ENCODE measurements at regions not wholly inside any gene's neighbourhood (a gene's known extent, or its start where the extent isn't known, plus 50 kb on each side); places are given as distances from the start of the nearest gene placed in this dataset.

DNA sequence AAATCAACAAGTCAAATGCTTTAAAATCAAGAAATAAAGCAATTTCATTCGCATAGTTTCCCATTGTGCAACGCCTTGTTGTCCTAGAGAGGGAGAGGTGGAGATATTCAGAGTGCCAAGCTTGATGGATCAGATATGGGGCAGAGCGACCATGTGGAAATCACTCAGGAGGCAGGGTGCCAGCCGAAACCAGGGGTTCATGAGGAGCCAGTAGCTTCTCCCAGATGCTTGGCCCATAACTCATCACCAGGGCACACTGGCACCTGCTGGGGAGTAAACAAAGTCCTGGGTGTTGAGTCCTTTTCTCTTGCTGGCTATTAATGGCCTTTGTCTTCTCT lies 53.0 kb upstream of the ASAP2 start (continued):
- TF ChIP-seq, protein P1, sequence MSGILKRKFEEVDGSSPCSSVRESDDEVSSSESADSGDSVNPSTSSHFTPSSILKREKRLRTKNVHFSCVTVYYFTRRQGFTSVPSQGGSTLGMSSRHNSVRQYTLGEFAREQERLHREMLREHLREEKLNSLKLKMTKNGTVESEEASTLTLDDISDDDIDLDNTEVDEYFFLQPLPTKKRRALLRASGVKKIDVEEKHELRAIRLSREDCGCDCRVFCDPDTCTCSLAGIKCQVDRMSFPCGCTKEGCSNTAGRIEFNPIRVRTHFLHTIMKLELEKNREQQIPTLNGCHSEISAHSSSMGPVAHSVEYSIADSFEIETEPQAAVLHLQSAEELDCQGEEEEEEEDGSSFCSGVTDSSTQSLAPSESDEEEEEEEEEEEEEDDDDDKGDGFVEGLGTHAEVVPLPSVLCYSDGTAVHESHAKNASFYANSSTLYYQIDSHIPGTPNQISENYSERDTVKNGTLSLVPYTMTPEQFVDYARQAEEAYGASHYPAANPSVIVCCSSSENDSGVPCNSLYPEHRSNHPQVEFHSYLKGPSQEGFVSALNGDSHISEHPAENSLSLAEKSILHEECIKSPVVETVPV (CRISPR knock-in tag; IDR thresholded peaks at IDR 0.05): no peak

DNA sequence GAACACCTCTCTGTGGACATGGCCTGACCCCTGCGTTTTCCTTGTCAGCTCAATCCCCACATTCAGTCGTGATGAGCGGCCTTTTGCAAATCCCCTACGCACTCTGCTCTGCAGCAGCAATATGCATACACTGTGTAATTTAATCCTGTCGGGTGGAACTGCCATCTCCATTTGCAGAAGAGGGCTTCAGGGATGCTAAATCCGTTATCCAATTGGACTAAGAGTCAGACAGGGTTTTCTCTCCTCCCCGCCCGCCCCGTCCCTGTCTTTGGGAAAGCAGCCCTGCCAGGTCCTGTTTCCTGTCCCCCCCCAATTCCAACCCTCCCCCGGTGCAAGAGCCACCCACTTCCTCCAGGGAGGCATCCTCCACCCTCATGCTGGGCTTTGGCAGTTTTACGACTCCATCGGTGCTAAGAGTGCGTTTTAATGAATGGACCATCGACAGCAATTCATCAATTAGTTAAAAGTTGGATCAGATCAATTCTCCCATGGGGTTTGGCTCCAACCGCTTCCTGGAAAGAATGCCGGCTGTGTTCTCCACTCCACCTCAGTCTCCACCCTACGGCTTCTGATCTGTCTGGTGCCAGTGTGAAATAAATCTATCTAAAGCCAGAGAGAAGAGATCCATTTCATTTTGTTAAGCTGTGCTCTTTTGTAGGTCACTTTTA lies 53.5 kb upstream of the ASAP2 start:
- ATAC-seq: peak; percentile 22; the same call in 1 of the 3 replicates
- no peak for TF ChIP-seq CSDC2 (CRISPR knock-in tag; IDR thresholded peaks at IDR 0.05)
- no peak for TF ChIP-seq ARNTL (CRISPR knock-in tag; IDR thresholded peaks at IDR 0.05; ENCODE audit: borderline replicate concordance, low read depth)
- no peak for TF ChIP-seq ZFP30 (CRISPR knock-in tag; IDR thresholded peaks at IDR 0.05)
- TF ChIP-seq, protein P1 (CRISPR knock-in tag; IDR thresholded peaks at IDR 0.05): no peak
- TF ChIP-seq, protein P2, sequence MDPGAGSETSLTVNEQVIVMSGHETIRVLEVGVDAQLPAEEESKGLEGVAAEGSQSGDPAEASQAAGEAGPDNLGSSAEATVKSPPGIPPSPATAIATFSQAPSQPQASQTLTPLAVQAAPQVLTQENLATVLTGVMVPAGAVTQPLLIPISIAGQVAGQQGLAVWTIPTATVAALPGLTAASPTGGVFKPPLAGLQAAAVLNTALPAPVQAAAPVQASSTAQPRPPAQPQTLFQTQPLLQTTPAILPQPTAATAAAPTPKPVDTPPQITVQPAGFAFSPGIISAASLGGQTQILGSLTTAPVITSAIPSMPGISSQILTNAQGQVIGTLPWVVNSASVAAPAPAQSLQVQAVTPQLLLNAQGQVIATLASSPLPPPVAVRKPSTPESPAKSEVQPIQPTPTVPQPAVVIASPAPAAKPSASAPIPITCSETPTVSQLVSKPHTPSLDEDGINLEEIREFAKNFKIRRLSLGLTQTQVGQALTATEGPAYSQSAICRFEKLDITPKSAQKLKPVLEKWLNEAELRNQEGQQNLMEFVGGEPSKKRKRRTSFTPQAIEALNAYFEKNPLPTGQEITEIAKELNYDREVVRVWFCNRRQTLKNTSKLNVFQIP (CRISPR knock-in tag; IDR thresholded peaks at IDR 0.05; ENCODE audit: borderline replicate concordance, low read depth): no peak
- no peak for TF ChIP-seq BACH2 (CRISPR knock-in tag; IDR thresholded peaks at IDR 0.05; ENCODE audit: borderline replicate concordance)
- no peak for TF ChIP-seq ISL1 (CRISPR knock-in tag; IDR thresholded peaks at IDR 0.05)
- TF ChIP-seq ZFP3 (CRISPR knock-in tag; IDR thresholded peaks at IDR 0.05): no peak
- no peak for TF ChIP-seq ESRRG (CRISPR knock-in tag; IDR thresholded peaks at IDR 0.05)
- TF ChIP-seq TCF4 (CRISPR knock-in tag; IDR thresholded peaks at IDR 0.05; ENCODE audit: borderline replicate concordance): no peak
- TF ChIP-seq TOX (CRISPR knock-in tag; IDR thresholded peaks at IDR 0.05; ENCODE audit: borderline replicate concordance): no peak
- TF ChIP-seq SNAI2 (CRISPR knock-in tag; IDR thresholded peaks at IDR 0.05): no peak

DNA sequence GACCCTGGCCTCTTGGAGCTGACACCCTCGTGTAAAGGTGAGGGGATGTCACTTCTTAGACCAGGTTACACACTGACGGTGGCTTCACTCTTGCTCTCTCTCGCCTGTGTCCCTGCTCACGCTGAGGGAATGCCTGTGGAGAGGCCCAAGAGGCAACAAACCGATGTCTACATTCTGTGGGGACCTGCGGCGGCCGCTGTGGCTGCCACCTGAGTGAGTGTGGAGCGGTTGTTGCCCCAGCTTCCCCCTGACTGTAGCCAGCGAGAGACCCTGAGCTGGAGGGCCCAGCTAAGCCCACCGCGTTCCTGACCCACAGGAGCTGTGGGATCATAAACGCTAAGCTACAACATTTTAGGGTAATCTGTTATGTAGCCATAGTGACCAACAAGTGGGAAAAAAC lies 55.7 kb upstream of the ASAP2 start:
- no peak for ATAC-seq
- TF ChIP-seq, protein P3, sequence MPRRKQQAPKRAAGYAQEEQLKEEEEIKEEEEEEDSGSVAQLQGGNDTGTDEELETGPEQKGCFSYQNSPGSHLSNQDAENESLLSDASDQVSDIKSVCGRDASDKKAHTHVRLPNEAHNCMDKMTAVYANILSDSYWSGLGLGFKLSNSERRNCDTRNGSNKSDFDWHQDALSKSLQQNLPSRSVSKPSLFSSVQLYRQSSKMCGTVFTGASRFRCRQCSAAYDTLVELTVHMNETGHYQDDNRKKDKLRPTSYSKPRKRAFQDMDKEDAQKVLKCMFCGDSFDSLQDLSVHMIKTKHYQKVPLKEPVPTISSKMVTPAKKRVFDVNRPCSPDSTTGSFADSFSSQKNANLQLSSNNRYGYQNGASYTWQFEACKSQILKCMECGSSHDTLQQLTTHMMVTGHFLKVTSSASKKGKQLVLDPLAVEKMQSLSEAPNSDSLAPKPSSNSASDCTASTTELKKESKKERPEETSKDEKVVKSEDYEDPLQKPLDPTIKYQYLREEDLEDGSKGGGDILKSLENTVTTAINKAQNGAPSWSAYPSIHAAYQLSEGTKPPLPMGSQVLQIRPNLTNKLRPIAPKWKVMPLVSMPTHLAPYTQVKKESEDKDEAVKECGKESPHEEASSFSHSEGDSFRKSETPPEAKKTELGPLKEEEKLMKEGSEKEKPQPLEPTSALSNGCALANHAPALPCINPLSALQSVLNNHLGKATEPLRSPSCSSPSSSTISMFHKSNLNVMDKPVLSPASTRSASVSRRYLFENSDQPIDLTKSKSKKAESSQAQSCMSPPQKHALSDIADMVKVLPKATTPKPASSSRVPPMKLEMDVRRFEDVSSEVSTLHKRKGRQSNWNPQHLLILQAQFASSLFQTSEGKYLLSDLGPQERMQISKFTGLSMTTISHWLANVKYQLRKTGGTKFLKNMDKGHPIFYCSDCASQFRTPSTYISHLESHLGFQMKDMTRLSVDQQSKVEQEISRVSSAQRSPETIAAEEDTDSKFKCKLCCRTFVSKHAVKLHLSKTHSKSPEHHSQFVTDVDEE (CRISPR knock-in tag; IDR thresholded peaks at IDR 0.05): no peak
- TF ChIP-seq ISL1 (CRISPR knock-in tag; IDR thresholded peaks at IDR 0.05) (no peak), ESRRG (CRISPR knock-in tag; IDR thresholded peaks at IDR 0.05) (no peak), SNAI2 (CRISPR knock-in tag; IDR thresholded peaks at IDR 0.05) (no peak), TOX (CRISPR knock-in tag; IDR thresholded peaks at IDR 0.05; ENCODE audit: borderline replicate concordance) (no peak), GLIS3 (CRISPR knock-in tag; IDR thresholded peaks at IDR 0.05) (no peak)
- TF ChIP-seq, protein P1 (CRISPR knock-in tag; IDR thresholded peaks at IDR 0.05): no peak

DNA sequence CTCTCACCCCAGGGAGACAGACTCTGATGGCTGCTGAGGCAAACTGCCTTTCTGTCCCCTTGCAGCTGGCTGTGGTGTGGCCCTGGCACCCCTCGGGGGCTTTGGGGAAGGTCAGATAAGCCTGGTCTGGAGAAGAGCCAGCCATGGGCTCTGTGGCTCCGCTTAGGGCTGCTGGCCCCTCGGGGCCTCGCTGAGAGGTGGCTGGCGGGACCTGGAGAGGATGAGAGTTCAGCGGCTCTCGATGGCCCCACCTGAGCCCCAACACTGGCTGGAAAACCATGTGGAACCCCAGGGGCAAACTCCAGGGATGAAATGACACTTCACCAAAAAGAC lies 56.1 kb upstream of the ASAP2 start:
- TF ChIP-seq ZFP30 (CRISPR knock-in tag; IDR thresholded peaks at IDR 0.05): no peak
- TF ChIP-seq ARNTL (CRISPR knock-in tag; IDR thresholded peaks at IDR 0.05; ENCODE audit: borderline replicate concordance, low read depth): no peak
- TF ChIP-seq ZNF70 (CRISPR knock-in tag; IDR thresholded peaks at IDR 0.05): no peak
- ATAC-seq: no peak
